ENCODE measurements at regions not wholly inside any gene's neighbourhood (a gene's known extent, or its start where the extent isn't known, plus 50 kb on each side); places are given as distances from the start of the nearest gene placed in this dataset.

GRCh38 chr17:72342627-72343527 lies 222.1 kb downstream of the SOX9 start:
- peak; percentile 15 for DNase-seq (ENCODE audit: low spot score)

- no peak for DNase-seq (ENCODE audit: low spot score)
Measured at GRCh38 chr17:72343911-72344310, 223.1 kb downstream of the SOX9 start.

GRCh38 chr17:72344613-72345012 lies 223.8 kb downstream of the SOX9 start:
- DNase-seq (ENCODE audit: low spot score) = no peak

- no peak for DNase-seq (ENCODE audit: low spot score)
Measured at GRCh38 chr17:72345088-72345487, 224.3 kb downstream of the SOX9 start.

- no peak for DNase-seq (ENCODE audit: low spot score)
Measured at GRCh38 chr17:72345536-72345935, 224.7 kb downstream of the SOX9 start.

- no peak for DNase-seq (ENCODE audit: low spot score)
Measured at GRCh38 chr17:72346306-72346705, 225.5 kb downstream of the SOX9 start.

- no peak for DNase-seq (ENCODE audit: low spot score)
Measured at GRCh38 chr17:72349011-72349410, 228.2 kb downstream of the SOX9 start.

GRCh38 chr17:72349491-72349995 lies 228.7 kb downstream of the SOX9 start:
- DNase-seq (ENCODE audit: low spot score) = no peak

- DNase-seq (ENCODE audit: low spot score) = no peak
Measured at GRCh38 chr17:72350073-72350472, 229.3 kb downstream of the SOX9 start.

GRCh38 chr17:72351365-72351764 lies 230.5 kb downstream of the SOX9 start:
- no peak for DNase-seq (ENCODE audit: low spot score)

- DNase-seq (ENCODE audit: low spot score) = no peak
Measured at GRCh38 chr17:72351884-72352346, 231.1 kb downstream of the SOX9 start.

- peak; percentile 35 for DNase-seq (ENCODE audit: low spot score)
Measured at GRCh38 chr17:72353502-72353901, 232.7 kb downstream of the SOX9 start.

GRCh38 chr17:72354071-72354470 lies 233.3 kb downstream of the SOX9 start:
- no peak for DNase-seq (ENCODE audit: low spot score)

GRCh38 chr17:72357764-72358365 lies 237.0 kb downstream of the SOX9 start:
- DNase-seq (ENCODE audit: low spot score) = no peak

- DNase-seq (ENCODE audit: low spot score) = no peak
Measured at GRCh38 chr17:72358465-72358864, 237.6 kb downstream of the SOX9 start.

- DNase-seq (ENCODE audit: low spot score) = no peak
Measured at GRCh38 chr17:72359274-72359673, 238.5 kb downstream of the SOX9 start.

GRCh38 chr17:72359811-72360210 lies 239.0 kb downstream of the SOX9 start:
- DNase-seq (ENCODE audit: low spot score) = no peak

- DNase-seq (ENCODE audit: low spot score) = no peak
Measured at GRCh38 chr17:72360386-72360940, 239.6 kb downstream of the SOX9 start.

- DNase-seq (ENCODE audit: low spot score) = no peak
Measured at GRCh38 chr17:72361892-72362291, 241.1 kb downstream of the SOX9 start.

- DNase-seq (ENCODE audit: low spot score) = no peak
Measured at GRCh38 chr17:72362376-72363088, 241.7 kb downstream of the SOX9 start.

- DNase-seq (ENCODE audit: low spot score) = no peak
Measured at GRCh38 chr17:72363089-72363610, 242.3 kb downstream of the SOX9 start.

- no peak for DNase-seq (ENCODE audit: low spot score)
Measured at GRCh38 chr17:72365857-72366414, 245.1 kb downstream of the SOX9 start.
